Endodermal cell (in vitro differentiated cells): ENCODE measurements at regions not wholly inside any gene's neighbourhood (a gene's known extent, or its start where the extent isn't known, plus 50 kb on each side); places are given as distances from the start of the nearest gene placed in this dataset.

Experiments used
- DNase-seq: peaks from one replicate; pipeline ENCODE4 v3.0.0-alpha.2; 2017
- H3K27ac ChIP-seq: 2 replicates; pipeline ENCODE4 v1.5.1; 2013; ENCODE audit warnings: mild to moderate bottlenecking, low read depth, low read length, moderate library complexity
- H3K27me3 ChIP-seq: 2 replicates; pipeline ENCODE4 v1.6.1; 2013; ENCODE audit warnings: mild to moderate bottlenecking, low read length, moderate library complexity; ENCODE audit not compliant: insufficient read depth, control insufficient read depth, poor library complexity, severe bottlenecking
- H3K36me3 ChIP-seq: 2 replicates; pipeline ENCODE4 v1.7.0; 2013; ENCODE audit warnings: mild to moderate bottlenecking, low read length, moderate library complexity; ENCODE audit not compliant: control insufficient read depth, insufficient read depth
- H3K4me1 ChIP-seq: one replicate; pipeline ENCODE4 v1.7.0; 2013; ENCODE audit warnings: low read length; ENCODE audit not compliant: control insufficient read depth, insufficient read depth
- H3K4me3 ChIP-seq: 2 replicates; pipeline ENCODE4 v1.5.1; 2013; ENCODE audit warnings: mild to moderate bottlenecking, low read length, moderate library complexity
- H3K9ac ChIP-seq: 2 replicates; pipeline ENCODE4 v1.6.1; 2013; ENCODE audit warnings: mild to moderate bottlenecking, low read length, moderate library complexity; ENCODE audit not compliant: poor library complexity, severe bottlenecking; ENCODE audit errors: extremely low read depth
- H3K9me3 ChIP-seq: 2 replicates; pipeline ENCODE4 v1.6.1; 2013; ENCODE audit warnings: mild to moderate bottlenecking, low read length, moderate library complexity; ENCODE audit not compliant: control insufficient read depth
- H3K27ac Mint-ChIP-seq: 2 replicates; pipeline ENCODE4 v1.8.0; 2020; ENCODE audit warnings: mixed read lengths
- H3K27me3 Mint-ChIP-seq: 2 replicates; pipeline ENCODE4 v1.8.0; 2021; ENCODE audit warnings: mild to moderate bottlenecking, mixed read lengths; ENCODE audit not compliant: insufficient read depth
- H3K36me3 Mint-ChIP-seq: 2 replicates; pipeline ENCODE4 v1.8.0; 2020; ENCODE audit warnings: low read depth, mixed read lengths
- H3K4me1 Mint-ChIP-seq: 2 replicates; pipeline ENCODE4 v1.8.0; 2020; ENCODE audit warnings: mixed read lengths
- H3K4me3 Mint-ChIP-seq: 2 replicates; pipeline ENCODE4 v1.8.0; 2020; ENCODE audit warnings: mild to moderate bottlenecking, moderate library complexity, mixed read lengths
- H3K9me3 Mint-ChIP-seq: 2 replicates; pipeline ENCODE4 v1.8.0; 2020; ENCODE audit warnings: mild to moderate bottlenecking, mixed read lengths
- WGBS, 2 experiments: methylation state at CpG; one replicate each; pipeline versions ENCODE4 v1.1.5 to v1.1.7; 2013; ENCODE audit warnings: missing lambda C conversion rate in 2 of 2, mixed read lengths in 1 of 2; ENCODE audit not compliant: insufficient coverage in 1 of 2, insufficient read length in 1 of 2; 5-methylcytosine and 5-hydroxymethylcytosine counted together
- TF ChIP-seq, protein P1 (sequence below): fragments of 200-600 bp; sonication (generic); conservative IDR thresholded peaks from 2 replicates; pipeline ENCODE4 v1.5.0; 2021; ENCODE audit warnings: antibody characterized with exemption, mild to moderate bottlenecking

DNA sequence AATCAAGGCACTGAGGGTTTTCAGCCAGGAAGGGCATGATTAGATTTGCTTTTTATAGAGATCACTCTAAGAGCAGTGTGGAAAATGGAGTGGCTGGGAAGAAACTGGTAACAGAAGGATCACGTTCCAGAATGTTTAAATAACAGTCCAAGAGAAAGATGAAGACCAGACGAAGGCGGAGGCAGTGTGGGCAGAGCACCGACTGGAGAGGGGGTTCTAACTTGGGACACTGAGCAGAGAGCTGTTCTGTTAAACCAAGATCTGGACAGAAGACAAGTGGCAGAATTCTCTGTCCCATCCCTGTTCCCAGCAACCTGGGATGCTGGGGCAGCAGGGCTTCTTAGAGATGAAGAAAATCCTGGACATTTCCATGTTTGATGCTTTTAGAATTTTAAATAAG lies 249.1 kb upstream of the NR4A3 start:
- Histone ChIP-seq H3K27me3 (peaks cover 30% of the 10 kb centered on the region), H3K9me3 (no peaks in the 10 kb centered on the region), H3K4me3 (no peak overlapping the region), H3K27ac (no peak overlapping the region), H3K4me1 (peaks cover 2% of the 10 kb centered on the region), H3K9ac (no peak overlapping the region), H3K36me3 (no peaks in the 10 kb centered on the region)
- Mint-ChIP-seq H3K27ac (no peak overlapping the region), H3K27me3 (peaks cover 31% of the 10 kb centered on the region), H3K9me3 (no peaks in the 10 kb centered on the region), H3K36me3 (no peaks in the 10 kb centered on the region), H3K4me3 (no peak overlapping the region), H3K4me1 (no peaks in the 10 kb centered on the region)
- DNase-seq, result no peak
- 92 to 100% methylated on average over 3 to 4 of the region's 4 CpGs for WGBS, 2 experiments
- TF ChIP-seq, protein P1, sequence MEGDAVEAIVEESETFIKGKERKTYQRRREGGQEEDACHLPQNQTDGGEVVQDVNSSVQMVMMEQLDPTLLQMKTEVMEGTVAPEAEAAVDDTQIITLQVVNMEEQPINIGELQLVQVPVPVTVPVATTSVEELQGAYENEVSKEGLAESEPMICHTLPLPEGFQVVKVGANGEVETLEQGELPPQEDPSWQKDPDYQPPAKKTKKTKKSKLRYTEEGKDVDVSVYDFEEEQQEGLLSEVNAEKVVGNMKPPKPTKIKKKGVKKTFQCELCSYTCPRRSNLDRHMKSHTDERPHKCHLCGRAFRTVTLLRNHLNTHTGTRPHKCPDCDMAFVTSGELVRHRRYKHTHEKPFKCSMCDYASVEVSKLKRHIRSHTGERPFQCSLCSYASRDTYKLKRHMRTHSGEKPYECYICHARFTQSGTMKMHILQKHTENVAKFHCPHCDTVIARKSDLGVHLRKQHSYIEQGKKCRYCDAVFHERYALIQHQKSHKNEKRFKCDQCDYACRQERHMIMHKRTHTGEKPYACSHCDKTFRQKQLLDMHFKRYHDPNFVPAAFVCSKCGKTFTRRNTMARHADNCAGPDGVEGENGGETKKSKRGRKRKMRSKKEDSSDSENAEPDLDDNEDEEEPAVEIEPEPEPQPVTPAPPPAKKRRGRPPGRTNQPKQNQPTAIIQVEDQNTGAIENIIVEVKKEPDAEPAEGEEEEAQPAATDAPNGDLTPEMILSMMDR, result no peak

DNA sequence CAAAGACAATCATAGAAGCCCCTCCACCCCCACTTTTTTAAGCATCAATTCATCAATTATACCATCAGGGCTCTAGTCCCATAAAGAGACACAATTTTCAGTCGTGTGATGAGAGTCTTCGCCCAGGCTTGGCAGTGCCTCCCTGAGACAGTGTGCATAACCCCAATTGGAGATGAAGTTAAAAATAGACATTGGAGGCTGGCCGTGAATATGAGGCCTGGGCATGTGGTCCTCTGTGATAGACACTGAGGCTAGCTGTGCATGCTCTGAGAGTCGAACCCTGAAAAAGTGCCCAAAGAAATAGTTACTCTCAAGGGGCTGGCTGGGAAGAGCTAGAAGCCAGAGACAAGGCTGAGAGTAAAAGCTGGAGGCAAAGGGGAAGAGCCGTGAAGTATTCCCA lies 248.6 kb upstream of the NR4A3 start:
- Histone ChIP-seq H3K4me3 (no peak overlapping the region), H3K9ac (no peak overlapping the region), H3K36me3 (no peaks in the 10 kb centered on the region), H3K27me3 (peaks cover 24% of the 10 kb centered on the region), H3K4me1 (peaks cover 2% of the 10 kb centered on the region), H3K27ac (no peak overlapping the region), H3K9me3 (no peaks in the 10 kb centered on the region)
- Mint-ChIP-seq H3K4me1 (no peaks in the 10 kb centered on the region), H3K27ac (no peak overlapping the region), H3K9me3 (no peaks in the 10 kb centered on the region), H3K27me3 (peaks cover 30% of the 10 kb centered on the region), H3K36me3 (no peaks in the 10 kb centered on the region), H3K4me3 (no peak overlapping the region)
- TF ChIP-seq, protein P1, result no peak
- 93 to 94% methylated on average over 5 of the region's 5 CpGs for WGBS, 2 experiments
- DNase-seq, result no peak

DNA sequence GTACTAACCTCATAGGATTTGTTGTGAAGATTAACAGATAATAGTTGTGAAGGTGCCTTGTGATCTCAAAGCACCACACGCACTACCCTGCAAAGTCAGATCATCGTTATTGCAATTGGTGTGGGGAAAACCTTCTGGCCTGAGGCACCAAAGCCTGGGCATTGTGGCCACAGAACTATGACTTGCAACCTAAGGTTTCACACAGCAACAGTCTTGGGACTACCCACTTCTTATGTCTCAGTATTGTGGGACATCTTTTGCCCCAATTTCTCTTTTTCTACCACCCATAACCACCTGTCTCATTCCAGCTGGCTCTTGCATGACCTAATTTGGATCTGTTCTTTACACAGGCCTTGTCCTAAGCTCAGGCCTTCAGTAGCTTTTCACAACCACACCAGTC lies 247.8 kb upstream of the NR4A3 start:
- TF ChIP-seq, protein P1, result no peak
- Histone ChIP-seq H3K27ac (no peak overlapping the region), H3K9me3 (no peaks in the 10 kb centered on the region), H3K36me3 (no peaks in the 10 kb centered on the region), H3K9ac (no peak overlapping the region), H3K27me3 (peaks cover 16% of the 10 kb centered on the region), H3K4me3 (no peak overlapping the region), H3K4me1 (peaks cover 2% of the 10 kb centered on the region)
- H3K9me3 Mint-ChIP-seq, result no peaks in the 10 kb centered on the region
- DNase-seq, result no peak
- H3K27me3 Mint-ChIP-seq, result peaks cover 23% of the 10 kb centered on the region
- no peaks in the 10 kb centered on the region for H3K36me3 Mint-ChIP-seq
- H3K4me1 Mint-ChIP-seq, result no peaks in the 10 kb centered on the region
- no peak overlapping the region for H3K27ac Mint-ChIP-seq
- no peak overlapping the region for H3K4me3 Mint-ChIP-seq
- 90 to 93% methylated on average over 2 of the region's 2 CpGs for whole genome bisulfite sequencing, 2 experiments
